GM12875 (cell line): ENCODE measurements at regions not wholly inside any gene's neighbourhood (a gene's known extent, or its start where the extent isn't known, plus 50 kb on each side); places are given as distances from the start of the nearest gene placed in this dataset.

ENCODE experiments used
- H3K4me3 ChIP-seq: one replicate; pipeline ENCODE4 v1.5.1; 2011; ENCODE audit warnings: low read depth, low read length, control low read depth
- CTCF ChIP-seq: IDR thresholded peaks from 2 replicates; pipeline ENCODE4 v1.5.1; 2011; ENCODE audit warnings: low read depth, mild to moderate bottlenecking, control low read depth, inconsistent platforms, low read length, moderate library complexity, borderline replicate concordance; ENCODE audit not compliant: insufficient read depth

GRCh38 chr17:73770115-73770848 lies 126.0 kb upstream of the SDK2 start:
- no peak overlapping the region for H3K4me3 ChIP-seq

GRCh38 chr17:73770849-73771229 lies 126.6 kb upstream of the SDK2 start:
- no peak overlapping the region for H3K4me3 ChIP-seq
- no peak for TF ChIP-seq CTCF

More at GRCh38 chr17:73770115-73770848, 126.0 kb upstream of the SDK2 start:
- no peak for TF ChIP-seq CTCF

- no peak overlapping the region for H3K4me3 ChIP-seq
- no peak for TF ChIP-seq CTCF
These were observed 128.0 kb upstream of the SDK2 start for GRCh38 chr17:73772107-73772705.

- H3K4me3 ChIP-seq, result no peak overlapping the region
- TF ChIP-seq CTCF, result no peak
These were observed 129.5 kb upstream of the SDK2 start for GRCh38 chr17:73773702-73774101.

GRCh38 chr17:73774852-73775251 lies 130.6 kb upstream of the SDK2 start:
- no peak overlapping the region for H3K4me3 ChIP-seq

GRCh38 chr17:73776351-73777130 lies 132.3 kb upstream of the SDK2 start:
- no peak overlapping the region for H3K4me3 ChIP-seq
- no peak for TF ChIP-seq CTCF

More at GRCh38 chr17:73774852-73775251, 130.6 kb upstream of the SDK2 start:
- TF ChIP-seq CTCF, result no peak
